MM.1S (cell line): ENCODE measurements at regions not wholly inside any gene's neighbourhood (a gene's known extent, or its start where the extent isn't known, plus 50 kb on each side); places are given as distances from the start of the nearest gene placed in this dataset.

Source experiments
- CTCF ChIP-seq: fragments of 300-600 bp; sonication (generic); IDR thresholded peaks from 2 replicates; pipeline ENCODE4 v1.5.1; 2016; ENCODE audit warnings: antibody characterized with exemption, low read length, mixed read lengths
- EZH2 ChIP-seq: fragments of 300-600 bp; sonication (generic); optimal IDR thresholded peaks from 2 replicates; pipeline ENCODE3; 2017; ENCODE audit warnings: low read depth, mild to moderate bottlenecking, antibody characterized with exemption, low read length, mixed read lengths

- no peak for TF ChIP-seq CTCF
- no peak for TF ChIP-seq EZH2
These were observed 160.9 kb downstream of the SOD2 start for GRCh38 chr6:159532155-159532554.
